Activated CD4-positive, alpha-beta T cell treated with anti-CD3 and anti-CD28 coated beads, Interleukin-2, amount 50 U/mL, for 16 hours (primary cell): ENCODE measurements at regions not wholly inside any gene's neighbourhood (a gene's known extent, or its start where the extent isn't known, plus 50 kb on each side); places are given as distances from the start of the nearest gene placed in this dataset.
"Not testable (repeated sequence)": the region's sequence is repeated elsewhere in the genome, so short reads cannot be mapped to it uniquely, and the experiment has no call there.

Experiments used
- DNase-seq: peaks from one replicate; pipeline ENCODE4 v3.0.0-alpha.2; 2020

DNA sequence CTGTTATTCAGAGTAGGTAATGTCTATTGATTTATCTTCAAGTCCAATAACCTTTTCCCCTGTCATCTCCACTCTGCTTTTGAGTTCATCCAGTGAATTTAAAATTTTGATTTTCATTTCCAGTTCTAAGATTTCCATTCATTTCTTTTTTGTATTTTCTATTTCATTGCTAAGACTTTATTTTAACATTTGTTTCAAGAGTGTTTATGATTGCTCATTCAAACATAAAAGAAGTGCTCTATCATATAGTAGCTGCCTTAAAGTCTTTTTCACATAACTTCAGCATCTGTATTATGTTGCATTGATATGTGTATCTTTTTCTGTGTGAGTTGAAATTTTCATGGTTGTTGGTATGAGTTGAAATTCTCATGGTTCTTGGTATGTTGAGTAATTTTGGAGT lies 341.6 kb downstream of the SOX4 start:
- no peak for DNase-seq

DNA sequence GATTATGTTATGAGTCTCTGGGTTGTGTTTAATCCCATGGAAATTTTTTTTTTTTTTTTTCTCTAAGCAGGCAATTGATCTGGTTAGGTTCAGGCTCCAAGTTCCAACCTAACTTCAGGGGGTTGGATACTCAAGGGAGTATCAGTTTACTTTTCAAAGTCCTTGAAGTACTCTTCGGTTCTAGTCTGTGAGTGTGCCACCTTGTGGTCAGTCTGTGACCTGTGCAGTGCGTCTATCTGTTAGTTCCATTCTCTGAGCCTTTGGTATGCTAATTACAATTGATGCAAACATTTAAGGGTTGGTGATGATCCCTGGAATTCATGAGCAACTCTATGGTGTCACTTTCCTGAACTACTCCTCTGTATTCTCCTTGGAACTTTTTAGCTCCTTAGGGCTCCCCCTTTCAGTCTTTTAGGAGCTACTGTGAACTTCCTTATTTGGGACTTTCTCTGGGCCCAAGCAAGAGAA lies 342.0 kb downstream of the SOX4 start:
- DNase-seq = peak; percentile 17

DNA sequence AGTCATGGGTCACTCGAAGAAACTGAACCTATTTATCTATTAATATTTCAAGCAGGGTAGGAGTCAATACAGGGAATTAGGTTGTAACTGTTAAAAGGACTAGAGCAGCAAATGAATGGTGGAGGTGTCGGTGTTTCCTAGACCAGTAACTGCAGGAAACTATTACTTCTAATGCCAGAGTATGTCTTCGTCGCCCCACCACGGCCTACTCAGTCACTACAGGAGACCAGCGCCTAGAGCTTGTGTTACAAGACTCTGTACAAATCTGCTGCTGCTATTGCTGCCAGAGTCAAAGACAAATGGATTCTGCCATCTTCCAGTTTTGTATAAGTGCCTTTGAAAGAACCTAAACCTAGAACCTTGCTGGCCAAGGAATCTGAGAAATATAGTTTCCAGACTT lies 343.9 kb downstream of the SOX4 start:
- DNase-seq = no peak

DNA sequence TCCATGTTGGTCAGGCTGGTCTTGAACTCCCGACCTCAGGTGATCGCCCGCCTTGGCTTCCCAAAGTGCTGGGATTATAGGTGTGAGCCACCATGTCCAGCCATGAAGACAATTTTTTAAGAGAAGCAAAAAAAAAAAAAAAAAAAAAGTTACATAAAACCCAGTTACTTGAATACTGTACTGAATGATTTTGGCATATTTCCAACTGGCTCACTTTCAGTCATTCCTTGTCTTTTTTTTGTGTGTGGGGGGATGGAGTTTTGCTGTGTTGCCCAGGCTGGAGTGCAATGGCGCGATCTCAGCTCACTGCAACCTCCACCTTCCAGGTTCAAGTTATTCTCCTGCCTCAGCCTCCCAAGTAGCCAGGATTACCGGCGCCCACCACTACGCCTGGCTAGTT lies 345.5 kb downstream of the SOX4 start:
- DNase-seq = not testable (repeated sequence)

DNA sequence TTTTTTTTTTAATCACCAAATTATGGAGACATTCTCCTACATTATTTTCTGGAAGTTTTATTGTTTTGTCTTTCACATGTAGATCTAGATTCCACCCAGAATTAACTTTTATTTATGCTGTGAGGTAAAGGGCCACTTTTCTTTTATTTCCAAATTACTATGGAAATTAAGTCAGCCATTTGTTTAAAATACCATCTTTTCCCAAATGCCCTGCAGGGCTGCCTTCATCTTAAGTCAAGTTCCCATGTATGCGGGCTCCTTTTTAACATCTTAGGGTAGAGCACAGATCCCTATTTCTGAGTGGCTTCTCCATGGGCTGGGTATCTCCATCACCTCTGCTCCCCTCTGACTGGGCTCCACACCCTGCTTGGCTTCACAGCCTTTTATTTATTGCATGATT lies 348.4 kb downstream of the SOX4 start:
- DNase-seq = no peak

DNA sequence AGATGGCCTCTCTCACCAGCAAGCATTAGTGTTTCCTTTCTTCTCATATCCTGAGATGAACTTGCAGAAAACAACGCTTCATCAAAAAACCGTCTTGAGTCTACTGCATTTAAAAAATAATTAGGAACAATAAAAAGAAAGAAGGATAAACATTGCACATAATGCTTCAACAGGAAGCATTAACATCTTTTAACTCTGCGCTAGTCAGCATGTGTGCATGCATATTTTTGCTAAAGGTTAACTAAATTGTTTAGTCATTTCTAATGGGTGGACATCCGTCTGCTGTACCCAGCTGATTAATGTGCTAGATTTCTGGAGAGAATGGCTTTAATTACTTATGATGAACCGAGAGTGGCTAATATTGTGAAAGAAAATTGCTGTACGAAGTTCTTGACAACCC lies 349.3 kb downstream of the SOX4 start:
- DNase-seq = no peak

DNA sequence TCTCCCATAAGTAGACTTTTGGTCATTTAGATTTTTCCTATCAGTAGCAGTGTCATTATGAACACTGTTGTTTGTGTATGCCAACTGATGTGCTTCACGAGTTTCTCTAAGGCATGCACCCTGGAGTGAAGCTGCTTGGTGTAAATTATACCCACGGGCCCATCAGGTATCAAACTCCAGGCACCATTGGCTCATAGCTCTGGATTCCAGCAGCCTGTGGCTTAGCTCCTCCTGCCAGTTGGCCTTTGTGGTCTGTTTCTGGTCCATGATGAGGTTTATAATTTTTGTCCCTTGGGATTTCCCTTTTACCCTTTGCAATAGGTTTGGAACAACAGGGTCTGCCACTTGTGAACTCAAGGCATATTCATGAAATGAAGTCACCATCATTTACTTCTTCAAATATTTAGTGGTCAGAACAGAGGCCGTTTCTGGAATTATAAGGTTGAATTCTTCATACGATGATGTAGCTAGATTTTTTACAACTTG lies 350.5 kb downstream of the PRL start:
- no peak for DNase-seq

DNA sequence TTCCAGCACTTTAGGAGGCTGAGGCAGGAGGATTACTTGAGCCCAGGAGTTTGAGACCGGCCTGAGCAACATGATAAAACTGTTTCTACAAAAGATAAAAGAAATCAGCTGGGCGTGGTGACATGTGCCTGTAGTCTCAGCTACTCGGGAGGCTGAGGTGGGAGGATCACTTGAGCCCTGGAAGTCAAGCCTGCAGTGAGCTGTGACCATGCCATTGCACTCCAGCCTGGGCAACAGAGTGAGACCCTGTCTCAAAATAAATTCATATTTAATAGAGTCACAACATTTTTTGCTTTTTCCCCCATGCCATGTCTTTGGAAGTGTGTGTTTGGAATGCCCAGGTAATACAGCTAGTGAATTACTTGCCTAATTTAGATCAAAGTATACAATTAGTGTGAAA lies 349.6 kb downstream of the PRL start:
- DNase-seq = not testable (repeated sequence)

DNA sequence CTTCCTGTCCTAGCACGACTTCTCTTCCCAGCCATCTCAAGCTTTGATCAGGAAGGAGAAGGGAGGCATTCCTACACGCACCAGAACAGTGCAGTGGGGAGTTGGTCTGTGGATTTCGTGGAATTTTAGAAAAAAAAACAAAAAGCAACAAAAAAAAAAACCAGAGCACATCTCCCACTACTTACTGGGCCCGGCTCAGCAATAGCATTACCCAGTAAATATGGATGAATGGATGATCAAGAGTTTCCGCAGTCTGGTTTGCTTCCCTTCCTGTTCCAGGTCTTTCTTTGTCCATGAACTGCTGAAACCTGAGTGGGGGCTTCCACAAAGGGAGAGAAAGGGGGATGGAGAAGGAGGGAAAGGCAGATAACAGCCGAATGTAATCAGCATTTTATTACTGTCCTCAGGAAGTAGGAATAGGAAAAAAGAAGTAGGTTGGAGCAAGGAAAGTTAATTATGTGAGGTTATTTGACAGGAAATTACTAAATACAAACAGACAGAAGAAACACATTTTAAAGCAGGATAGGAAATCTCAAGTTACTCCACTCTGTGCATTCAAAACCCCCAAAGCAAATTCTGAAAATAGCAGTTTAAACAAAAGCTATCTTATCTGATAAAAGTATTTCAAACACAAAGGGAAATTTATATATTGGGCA lies 349.0 kb downstream of the PRL start:
- no peak for DNase-seq

DNA sequence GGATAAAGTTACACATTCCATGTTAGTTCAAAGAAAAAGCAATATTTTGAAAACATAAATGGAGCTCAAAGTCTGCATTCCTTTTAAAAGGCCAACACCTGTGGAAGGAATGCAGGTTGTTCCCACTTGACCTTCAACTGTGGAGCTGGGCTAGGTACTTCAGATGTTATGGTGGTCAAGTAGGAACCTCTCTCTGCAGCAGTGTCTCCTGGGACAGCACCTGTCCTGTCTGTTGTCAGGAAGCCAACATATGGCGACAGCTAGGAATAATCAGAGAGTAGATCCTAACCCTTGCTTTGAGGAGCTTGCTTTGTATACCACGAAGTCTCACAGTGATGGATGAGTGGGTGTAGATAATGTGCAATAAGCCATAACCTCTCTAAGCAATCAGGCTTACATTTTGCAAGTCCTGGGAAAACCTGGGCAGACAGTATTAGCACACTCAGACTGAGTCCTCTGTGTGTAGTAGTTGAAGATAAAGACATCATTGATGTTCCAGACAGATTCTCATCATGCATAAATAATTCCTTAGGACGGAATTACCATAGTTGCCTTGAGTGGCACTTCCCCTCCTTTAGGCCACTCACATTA lies 347.5 kb downstream of the PRL start:
- no peak for DNase-seq

DNA sequence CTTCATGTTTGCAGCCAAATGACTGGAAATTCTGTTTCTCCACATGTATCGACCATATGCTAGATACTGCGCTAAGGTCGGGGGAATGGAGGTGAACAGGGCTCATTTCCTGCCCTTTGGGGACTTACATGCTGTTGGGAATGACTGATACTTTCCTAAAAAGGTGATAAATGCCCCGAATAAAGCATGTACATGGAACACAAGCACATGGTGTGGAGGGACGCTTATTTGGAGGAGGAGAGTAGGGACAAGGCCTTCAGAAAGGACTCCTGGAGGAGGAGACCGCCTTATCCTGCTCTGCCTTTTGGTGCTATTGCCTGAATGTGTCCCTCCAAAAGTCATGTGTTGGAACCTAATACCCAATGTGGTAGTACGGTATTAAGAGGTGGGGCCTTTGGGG lies 344.5 kb downstream of the PRL start:
- no peak for DNase-seq

DNA sequence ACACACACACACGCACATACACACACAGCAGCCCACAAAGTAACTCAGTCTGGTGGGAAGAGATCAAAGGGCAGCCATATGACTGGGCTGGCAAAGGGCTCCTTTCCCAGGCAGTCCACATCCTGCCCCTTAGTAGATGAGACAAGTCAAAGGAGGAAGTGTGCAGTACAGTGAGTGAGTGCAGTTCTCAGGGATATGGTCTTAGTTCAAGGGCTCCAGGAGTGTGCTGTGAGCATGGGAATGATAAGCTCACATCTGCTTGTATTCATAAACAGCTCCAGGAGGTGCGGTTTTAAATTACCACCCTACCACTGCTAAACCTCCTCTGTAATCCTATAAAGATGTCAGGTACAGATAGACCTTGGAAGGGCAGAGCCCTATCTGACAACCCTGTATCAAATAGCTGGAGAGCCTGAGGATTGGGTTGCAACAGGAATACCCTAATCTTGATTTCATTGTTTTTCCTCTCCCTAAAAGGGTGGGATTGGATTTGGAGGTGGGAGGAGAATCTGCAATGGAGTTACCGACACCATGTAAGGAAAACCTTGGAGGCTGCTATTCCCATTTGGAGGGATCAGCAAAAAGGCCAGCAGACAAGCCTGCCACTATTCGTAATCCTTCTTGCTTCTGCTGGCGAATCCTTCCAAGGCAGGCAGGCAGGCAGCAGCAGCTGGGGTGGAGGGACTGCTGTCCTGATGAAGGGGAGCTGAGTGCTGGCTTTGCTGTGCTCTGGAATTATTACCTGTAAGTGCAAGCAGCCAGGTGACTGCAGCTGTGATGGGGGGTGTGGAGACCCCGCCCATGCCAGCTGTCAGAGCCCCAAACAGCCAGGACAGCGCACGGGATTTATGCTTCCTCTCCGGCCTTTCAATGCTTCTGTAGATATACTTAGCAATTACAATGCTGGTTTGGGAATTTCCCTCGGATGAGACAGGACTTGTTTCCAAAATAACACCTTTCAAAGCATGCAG lies 342.7 kb downstream of the PRL start:
- no peak for DNase-seq

DNA sequence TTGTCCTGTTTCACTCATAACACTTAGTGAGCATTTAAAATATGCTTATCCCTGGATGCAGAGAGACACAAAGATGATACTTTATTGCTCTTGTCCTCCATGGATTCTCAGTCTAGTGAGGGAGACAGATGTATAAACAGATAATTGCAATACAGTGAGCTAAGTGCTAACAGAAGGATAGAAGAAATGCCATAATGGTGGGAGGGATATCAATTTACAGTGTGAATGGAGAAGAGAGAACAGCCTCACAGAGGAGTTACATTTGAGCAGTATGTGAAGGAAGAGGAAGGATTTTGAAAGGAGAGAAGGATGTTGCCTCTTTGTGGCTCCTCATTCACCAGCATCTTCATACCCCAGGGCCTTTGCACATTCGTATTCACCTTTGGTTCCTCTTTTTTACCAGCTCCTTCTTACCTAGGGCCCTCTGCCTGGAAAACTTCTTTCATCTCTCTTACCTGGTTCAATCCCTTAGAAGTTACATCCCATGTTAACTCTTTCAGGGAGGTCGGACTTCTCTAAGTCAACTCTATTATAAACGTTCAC lies 341.7 kb downstream of the PRL start:
- no peak for DNase-seq

DNA sequence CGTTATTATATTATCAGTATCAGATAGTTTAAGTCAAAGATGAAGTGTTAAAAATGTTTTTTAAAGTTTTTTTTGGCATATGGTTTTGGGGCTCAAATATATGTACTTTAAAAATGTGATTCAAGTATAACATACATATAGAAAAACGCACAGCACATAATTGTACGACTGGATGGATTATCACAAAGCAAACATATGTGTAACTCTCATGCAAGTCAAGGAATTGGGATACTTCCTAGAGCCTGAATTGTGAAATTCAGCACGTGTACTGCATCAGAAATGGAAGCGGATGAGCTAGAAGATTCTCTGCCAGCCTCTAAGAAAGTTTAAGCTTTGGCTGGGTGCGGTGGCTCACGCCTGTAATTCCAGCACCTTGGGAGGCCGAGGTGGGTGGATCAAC lies 340.9 kb downstream of the PRL start:
- no peak for DNase-seq

DNA sequence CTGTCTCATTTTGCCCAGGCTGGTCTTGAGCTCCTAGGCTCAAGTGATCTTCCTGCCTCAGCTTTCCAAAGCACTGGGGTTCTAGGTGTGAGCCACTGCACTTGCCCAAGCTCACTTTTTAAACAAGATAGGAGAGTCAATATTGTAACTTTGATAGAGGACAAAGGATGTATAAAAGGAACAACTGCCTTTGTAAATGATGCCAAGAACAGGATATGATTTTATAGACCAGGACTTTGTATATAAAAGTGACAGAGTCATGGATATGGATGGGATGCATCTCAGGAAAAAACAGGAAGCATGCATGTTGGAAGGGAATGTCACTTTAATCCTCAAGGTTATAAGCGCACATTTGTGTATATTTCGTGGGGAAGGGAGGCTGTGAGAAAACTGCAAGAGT lies 338.4 kb downstream of the PRL start:
- DNase-seq = no peak

DNA sequence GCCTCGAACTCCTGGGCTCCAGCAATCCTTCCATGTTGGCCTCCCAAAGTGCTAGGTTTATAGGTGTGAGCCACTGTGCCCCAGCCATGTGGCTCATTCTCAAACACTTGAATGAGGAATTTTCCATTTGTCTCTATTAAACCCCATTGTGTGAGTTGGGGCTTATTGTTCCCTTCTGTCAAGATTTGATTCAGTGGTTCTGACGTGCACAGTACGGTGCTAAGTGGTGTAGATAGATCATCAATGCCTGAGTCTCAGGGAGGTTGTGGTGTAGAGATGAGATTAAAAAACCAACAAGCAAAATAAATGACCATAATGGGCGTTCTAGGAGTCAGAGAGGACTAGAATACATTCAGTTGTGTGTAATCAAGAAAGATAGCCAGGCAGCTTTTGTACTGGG lies 335.6 kb downstream of the PRL start:
- no peak for DNase-seq

DNA sequence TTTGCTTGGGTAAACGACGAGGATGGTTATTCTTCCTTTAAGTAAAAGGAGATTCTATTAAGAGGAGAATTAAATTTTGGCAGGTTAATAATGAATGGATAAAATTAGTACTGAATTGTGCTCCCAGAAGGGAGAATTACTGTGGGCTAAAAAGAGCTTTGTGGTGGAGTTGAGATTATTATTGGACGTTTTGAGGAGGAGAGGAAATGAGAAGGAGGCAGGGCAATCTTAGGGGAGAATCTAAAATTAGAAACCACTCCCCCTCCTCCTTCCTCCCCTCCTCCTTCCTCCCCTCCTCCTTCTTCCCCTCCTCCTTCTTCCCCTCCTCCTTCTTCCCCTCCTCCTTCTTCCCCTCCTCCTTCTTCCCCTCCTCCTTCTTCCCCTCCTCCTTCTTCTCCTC lies 331.8 kb downstream of the PRL start:
- no peak for DNase-seq

DNA sequence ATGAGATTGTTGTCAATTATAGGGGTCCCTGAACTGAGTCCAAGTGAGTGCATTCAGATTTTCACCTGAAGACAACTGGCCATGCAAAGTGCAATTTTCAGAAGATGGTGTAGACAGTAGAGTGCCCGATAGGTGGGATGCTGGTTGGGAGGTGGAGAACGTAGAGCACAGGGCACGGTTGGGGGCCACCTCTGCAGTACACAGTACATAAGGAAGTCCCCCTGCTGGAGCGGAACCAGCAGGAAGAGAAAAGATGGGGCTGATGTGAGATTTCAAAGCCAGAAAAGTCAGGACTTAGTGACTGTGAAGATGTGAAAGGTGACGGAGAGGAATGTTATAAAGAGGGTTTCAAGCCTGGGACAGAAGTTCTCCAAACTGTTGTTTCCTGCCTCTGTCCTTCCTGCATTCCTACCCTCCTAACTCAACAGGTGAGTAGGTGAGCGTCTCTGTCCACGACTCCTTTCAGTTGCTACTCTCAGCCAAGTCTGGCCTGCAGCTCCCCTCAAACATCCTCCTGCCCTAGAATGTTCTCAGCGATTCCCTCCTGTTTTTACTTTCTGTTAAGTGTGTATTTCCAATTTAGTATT lies 330.8 kb downstream of the PRL start:
- no peak for DNase-seq

DNA sequence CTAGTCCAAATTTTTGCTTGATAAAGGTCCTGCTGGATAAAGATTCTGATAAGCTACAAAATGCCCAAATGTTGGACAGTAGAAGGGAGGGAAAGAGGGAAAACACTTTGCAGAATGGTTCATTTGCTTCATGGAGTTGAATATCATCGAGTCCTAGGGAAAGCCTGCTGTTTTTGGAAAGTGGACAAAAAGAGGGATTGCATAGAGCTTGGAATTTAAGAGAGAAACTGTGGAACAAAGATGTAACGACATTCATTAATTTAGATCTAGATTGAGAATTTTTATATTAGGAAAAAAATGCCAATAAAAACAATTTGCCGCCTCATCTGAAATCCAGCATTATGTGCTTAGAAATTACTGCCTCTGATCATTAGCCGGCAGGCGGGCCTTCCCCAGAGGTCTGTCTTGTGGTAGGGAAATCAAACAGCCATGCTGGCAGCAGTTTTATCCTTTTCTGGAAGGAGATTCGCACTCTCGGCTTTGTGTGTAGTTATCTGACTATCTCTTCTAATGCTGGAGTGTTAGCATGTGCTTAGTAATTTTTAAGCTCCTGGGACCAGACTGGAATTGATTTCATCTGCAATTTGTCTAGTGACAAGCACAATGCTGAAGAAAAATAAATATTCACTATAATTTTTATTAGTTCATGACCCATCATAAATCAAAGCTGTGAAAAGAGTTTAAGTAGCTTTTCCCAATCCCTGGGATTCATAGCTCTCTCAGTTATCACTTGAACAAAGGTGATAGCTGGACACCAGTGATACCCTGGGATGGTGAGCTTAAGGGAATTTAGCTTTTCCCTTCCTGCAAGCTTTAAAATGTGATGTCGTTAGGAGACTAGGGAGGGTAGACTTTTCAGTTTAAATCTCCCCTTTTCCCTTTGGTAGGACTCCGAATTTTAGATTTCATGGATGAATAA lies 329.5 kb downstream of the PRL start:
- no peak for DNase-seq

DNA sequence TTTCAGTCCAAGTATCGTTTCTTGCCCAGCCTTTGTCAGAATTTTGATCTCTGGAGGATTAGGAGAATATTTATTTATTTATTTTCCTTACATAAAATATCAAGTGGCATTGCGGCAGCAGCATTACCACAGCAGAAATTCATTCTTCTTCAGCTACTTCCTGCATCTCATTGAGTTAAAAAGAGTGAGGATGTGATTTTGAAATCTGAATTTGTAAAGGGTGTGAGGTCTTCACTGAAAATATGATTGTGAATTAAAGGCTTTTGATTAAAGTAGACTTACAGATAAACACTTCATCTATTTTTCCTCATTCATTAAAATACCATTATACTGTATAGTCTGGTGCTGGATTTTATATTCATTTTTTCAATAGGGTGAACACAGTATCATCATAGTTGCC lies 328.4 kb downstream of the PRL start:
- no peak for DNase-seq

DNA sequence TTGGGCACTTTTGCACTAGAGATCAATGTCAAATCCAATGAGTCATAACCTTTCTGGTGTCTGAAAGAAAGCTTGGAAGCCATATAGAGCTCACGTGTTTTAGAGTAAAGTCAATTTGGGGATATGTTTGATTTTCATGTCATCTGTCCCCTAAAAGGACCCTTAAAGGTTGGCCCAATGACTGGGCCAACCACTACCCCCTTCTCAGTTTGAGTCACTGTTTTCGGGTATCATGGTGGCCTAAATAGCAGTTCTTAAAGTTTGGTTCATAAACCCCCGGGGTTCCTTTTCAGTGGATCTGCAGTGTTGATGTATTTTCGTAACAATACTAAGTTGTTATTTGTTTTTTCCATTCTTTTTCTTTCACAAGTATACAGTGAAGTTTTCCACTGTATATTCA lies 327.6 kb downstream of the PRL start:
- no peak for DNase-seq
